ENCODE measurements at regions not wholly inside any gene's neighbourhood (a gene's known extent, or its start where the extent isn't known, plus 50 kb on each side); places are given as distances from the start of the nearest gene placed in this dataset.

DNA sequence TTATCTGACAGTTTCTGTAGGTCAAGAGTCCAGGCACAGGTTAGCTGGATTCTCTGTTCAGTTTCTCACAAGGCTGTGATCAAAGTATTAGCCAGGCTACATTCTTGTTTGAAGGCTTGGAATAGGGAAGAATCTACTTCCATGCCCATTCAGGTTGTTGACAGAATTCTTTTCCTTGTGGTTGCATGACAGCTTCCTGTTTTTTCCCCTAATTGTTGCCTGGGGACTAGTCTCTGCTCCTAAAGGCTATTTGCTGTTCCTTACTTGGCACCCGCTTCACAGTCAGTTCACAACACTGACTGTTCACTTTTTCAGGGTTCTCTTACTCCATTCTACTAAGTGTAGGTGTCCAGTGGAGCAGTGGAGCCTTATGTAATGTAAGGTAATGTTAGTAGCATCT is 115.4 kb upstream of the GBE1 start:
- TF ChIP-seq POLR2A (IDR thresholded peaks at IDR 0.05) = no peak
- TF ChIP-seq POLR2AphosphoS5 (IDR thresholded peaks at IDR 0.05) = no peak

Data from upper lobe of left lung (tissue), 4 donors.